ENCODE measurements at regions not wholly inside any gene's neighbourhood (a gene's known extent, or its start where the extent isn't known, plus 50 kb on each side); places are given as distances from the start of the nearest gene placed in this dataset.
"Not testable (repeated sequence)": the region's sequence is repeated elsewhere in the genome, so short reads cannot be mapped to it uniquely, and the experiment has no call there.

- peaks cover 0 to 3% (median 0%) of the 10 kb centered on the region in 3 donors for H3K27me3 ChIP-seq (ENCODE audit: insufficient read depth in 3 of 3, low read length in 2 of 3)
- no peak overlapping the region for H3K4me3 ChIP-seq
- H3K9me3 ChIP-seq: no peaks in the 10 kb centered on the region
- no peaks in the 10 kb centered on the region for H3K36me3 ChIP-seq (ENCODE audit: insufficient read depth in 1 of 2, low read depth in 1 of 2)
- intact Hi-C loops (cut with DNase I): no loop called here
- no peak for DNase-seq
- TF ChIP-seq, protein P1, sequence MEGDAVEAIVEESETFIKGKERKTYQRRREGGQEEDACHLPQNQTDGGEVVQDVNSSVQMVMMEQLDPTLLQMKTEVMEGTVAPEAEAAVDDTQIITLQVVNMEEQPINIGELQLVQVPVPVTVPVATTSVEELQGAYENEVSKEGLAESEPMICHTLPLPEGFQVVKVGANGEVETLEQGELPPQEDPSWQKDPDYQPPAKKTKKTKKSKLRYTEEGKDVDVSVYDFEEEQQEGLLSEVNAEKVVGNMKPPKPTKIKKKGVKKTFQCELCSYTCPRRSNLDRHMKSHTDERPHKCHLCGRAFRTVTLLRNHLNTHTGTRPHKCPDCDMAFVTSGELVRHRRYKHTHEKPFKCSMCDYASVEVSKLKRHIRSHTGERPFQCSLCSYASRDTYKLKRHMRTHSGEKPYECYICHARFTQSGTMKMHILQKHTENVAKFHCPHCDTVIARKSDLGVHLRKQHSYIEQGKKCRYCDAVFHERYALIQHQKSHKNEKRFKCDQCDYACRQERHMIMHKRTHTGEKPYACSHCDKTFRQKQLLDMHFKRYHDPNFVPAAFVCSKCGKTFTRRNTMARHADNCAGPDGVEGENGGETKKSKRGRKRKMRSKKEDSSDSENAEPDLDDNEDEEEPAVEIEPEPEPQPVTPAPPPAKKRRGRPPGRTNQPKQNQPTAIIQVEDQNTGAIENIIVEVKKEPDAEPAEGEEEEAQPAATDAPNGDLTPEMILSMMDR (IDR thresholded peaks at IDR 0.05): no peak
- WGBS, 3 donors: 41 to 49% (median 46%) methylated on average over 10 of the region's 10 CpGs
- H3K27ac ChIP-seq: no peak overlapping the region
- no peak for ATAC-seq
- no peaks in the 10 kb centered on the region for H3K4me1 ChIP-seq
Observed at GRCh38 chr2:221895366-221896121, 323.4 kb upstream of the EPHA4 start.

DNA sequence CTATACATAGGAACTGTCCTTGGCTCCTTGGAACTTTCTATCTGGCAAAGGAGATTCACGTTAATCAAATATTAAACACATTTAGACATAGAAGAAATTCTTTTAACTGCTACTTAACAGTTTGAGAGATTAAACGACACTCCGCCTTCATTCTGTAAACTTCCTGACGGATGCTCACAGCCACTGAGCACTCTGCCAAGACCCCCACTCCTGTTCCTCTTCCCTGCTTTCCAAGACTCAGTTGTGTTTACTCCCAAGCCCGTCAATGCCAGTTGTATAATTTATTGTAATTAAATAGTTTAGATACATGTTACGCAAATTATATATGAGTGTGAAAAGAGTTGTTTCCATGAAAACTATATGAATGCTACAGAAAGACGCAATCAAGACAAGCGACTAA, 321.4 kb upstream of the EPHA4 start:
- H3K36me3 ChIP-seq (ENCODE audit: insufficient read depth in 1 of 2, low read depth in 1 of 2): no peaks in the 10 kb centered on the region
- 93 to 94% (median 93%) methylated on average over 8 of the region's 8 CpGs for WGBS, 3 donors
- peaks cover 0 to 3% (median 0%) of the 10 kb centered on the region in 3 donors for H3K27me3 ChIP-seq (ENCODE audit: insufficient read depth in 3 of 3, low read length in 2 of 3)
- intact Hi-C loops (cut with DNase I): no loop called here
- ATAC-seq (no peak), DNase-seq (no peak)
- TF ChIP-seq, protein P1 (IDR thresholded peaks at IDR 0.05): no peak
- H3K27ac ChIP-seq: no peak overlapping the region
- H3K9me3 ChIP-seq: no peaks in the 10 kb centered on the region
- no peak overlapping the region for H3K4me3 ChIP-seq
- H3K4me1 ChIP-seq: no peaks in the 10 kb centered on the region

DNA sequence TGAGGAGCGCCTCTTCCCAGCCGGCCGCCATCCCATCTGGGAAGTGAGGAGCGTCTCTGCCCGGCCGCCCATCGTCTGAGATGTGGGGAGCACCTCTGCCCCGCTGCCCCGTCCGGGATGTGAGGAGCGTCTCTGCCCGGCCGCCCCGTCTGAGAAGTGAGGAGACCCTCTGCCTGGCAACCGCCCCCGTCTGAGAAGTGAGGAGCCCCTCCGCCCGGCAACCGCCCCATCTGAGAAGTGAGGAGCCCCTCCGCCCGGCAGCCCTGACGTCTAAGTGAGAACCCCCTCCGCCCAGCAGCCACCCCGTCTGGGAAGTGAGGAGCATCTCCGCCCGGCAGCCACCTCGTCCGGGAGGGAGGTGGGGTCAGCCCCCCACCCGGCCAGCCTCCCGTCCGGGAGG, 319.9 kb upstream of the EPHA4 start:
- H3K27ac ChIP-seq; H3K4me3 ChIP-seq; H3K4me1 ChIP-seq; H3K36me3 ChIP-seq (ENCODE audit: insufficient read depth in 1 of 2, low read depth in 1 of 2); ATAC-seq; H3K27me3 ChIP-seq (ENCODE audit: insufficient read depth in 3 of 3, low read length in 2 of 3); DNase-seq; intact Hi-C loops (cut with DNase I); H3K9me3 ChIP-seq: not testable (repeated sequence)
- WGBS, 3 donors: 96 to 99% (median 97%) methylated on average over 8 to 22 of the region's 31 CpGs

- H3K9me3 ChIP-seq: no peaks in the 10 kb centered on the region
- H3K4me1 ChIP-seq: no peaks in the 10 kb centered on the region
- DNase-seq (no peak), ATAC-seq (no peak)
- intact Hi-C loops (cut with DNase I): no loop called here
- H3K27me3 ChIP-seq (ENCODE audit: insufficient read depth in 3 of 3, low read length in 2 of 3): no peaks in the 10 kb centered on the region
- no peaks in the 10 kb centered on the region for H3K36me3 ChIP-seq (ENCODE audit: insufficient read depth in 1 of 2, low read depth in 1 of 2)
- no peak overlapping the region for H3K27ac ChIP-seq
- WGBS, 3 donors: 42 to 54% (median 50%) methylated on average over 4 of the region's 4 CpGs
- TF ChIP-seq, protein P1 (IDR thresholded peaks at IDR 0.05): no peak
- no peak overlapping the region for H3K4me3 ChIP-seq
Observed at GRCh38 chr2:221883976-221884375, 311.9 kb upstream of the EPHA4 start.

- DNase-seq (no peak), ATAC-seq (no peak)
- TF ChIP-seq, protein P1 (IDR thresholded peaks at IDR 0.05): no peak
- no peaks in the 10 kb centered on the region for H3K9me3 ChIP-seq
- no peak overlapping the region for H3K27ac ChIP-seq
- no peaks in the 10 kb centered on the region for H3K27me3 ChIP-seq (ENCODE audit: insufficient read depth in 3 of 3, low read length in 2 of 3)
- intact Hi-C loops (cut with DNase I): no loop called here
- H3K4me1 ChIP-seq: no peaks in the 10 kb centered on the region
- no peaks in the 10 kb centered on the region for H3K36me3 ChIP-seq (ENCODE audit: insufficient read depth in 1 of 2, low read depth in 1 of 2)
- H3K4me3 ChIP-seq: no peak overlapping the region
Observed at GRCh38 chr2:221876016-221876415, 303.9 kb upstream of the EPHA4 start.

Data from psoas muscle (tissue), 7 donors.